COLO829 (cell line): ENCODE measurements at regions not wholly inside any gene's neighbourhood (a gene's known extent, or its start where the extent isn't known, plus 50 kb on each side); places are given as distances from the start of the nearest gene placed in this dataset.

ENCODE experiments used
- DNase-seq: peaks from one replicate; pipeline ENCODE4 v3.0.0; 2012; ENCODE audit warnings: low spot score

DNA sequence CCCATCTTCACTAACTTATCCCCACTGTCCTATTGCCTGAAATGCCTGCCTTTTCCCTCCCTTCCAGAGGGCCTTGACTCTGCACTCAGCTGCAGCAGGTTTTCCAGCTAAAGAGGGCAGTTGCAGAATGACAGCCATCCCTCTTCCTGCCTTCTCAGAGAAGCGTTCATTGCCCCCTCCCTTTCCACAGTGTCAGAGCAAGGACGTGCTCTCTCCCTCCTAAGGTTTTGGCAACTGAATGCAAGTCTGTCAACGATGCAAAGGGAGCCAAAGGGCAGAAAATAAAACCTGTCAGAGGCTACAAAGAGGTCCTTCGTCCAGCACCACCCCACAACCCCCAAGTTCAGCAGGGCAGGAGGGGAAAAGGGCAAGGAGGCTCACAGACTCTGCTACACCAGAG, 230.1 kb upstream of the THBS1 start:
- DNase-seq: no peak

GRCh38 chr15:39354189-39354588, 226.7 kb upstream of the THBS1 start:
- DNase-seq: no peak

DNA sequence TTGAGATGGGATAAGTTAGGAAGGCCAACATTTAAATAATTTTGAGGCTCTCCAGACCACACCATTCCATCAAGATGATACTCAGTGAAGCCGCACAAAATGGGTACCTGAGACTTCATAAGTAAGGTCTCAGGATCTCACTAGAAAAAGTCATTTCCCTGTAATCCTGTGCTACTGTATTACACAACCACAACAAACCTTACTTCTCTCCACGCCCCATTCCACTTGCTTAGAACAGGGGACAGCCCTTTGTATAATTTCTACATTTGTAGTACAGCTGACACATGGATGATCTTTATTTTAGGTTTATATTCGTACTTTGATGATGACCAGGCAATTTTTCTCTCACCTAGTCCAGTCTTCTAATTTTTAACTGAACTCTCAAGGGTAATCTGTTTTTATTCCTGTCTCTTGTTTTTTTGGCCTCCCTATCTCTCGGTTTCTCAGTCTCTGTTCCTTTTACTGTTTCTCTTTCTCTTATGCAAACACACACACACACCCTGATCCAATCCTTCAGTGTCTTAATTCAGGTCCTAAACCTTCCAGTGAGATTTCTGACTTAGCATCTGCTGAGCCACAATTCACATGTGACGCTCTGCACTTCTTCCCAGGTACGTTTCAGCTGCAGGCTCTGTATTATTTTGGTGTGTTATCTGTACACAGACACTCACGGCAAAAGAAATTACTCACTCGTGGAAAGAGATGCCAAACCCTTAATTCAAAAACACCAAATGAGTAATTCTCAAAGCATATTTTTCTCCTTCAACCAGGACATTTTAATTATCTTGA, 223.2 kb upstream of the THBS1 start:
- DNase-seq: no peak

DNA sequence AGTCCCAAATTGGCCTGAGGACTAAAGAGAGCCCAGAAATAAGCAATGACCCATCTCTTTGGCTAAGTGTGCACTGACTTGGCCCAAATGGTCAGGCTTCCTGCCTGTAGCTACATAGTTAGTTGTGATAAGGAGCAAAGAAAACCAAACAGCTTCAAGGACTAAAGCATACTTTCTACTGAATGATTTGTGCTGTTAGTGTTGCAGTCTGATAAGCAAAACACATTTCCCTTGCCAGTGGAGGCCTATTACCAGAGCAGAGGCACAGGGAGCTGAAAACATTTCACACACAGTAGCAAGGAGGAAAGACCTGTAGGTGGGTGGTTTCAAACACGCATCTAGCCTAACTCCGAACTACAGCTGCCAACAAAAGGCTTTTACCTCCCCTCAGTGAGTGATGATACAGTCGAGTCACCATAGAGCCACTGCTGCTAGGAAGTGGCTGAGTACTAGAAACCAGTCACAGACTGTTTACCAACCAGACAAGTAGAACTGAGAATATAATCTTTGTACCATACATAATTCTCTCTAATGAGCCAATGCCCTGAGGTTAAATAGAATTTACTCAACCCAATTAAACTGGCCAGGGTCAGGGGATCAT, 222.3 kb upstream of the THBS1 start:
- DNase-seq: no peak

DNA sequence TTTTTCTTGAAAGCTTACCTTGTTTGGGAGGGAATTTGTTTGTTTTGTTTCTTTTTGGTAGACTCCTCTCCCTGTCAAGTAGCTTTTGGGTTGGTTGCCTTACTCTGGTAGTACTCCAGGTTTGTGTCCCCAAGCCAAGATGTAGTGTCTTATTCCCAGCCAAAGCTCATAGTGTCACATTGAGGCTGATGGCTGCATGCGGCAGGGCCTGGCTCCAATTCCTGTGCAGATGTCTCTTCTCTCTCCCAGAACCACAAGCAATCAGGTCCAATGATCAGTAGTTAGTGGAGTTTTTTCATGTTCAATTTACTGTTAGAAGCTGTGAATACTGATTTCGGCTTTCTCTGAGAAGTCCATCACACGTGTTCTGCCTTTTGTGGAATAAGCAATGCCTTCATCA, 221.1 kb upstream of the THBS1 start:
- DNase-seq: no peak

- DNase-seq: no peak
These were observed 220.4 kb upstream of the THBS1 start for GRCh38 chr15:39360452-39360851.

GRCh38 chr15:39361497-39361896, 219.4 kb upstream of the THBS1 start:
- DNase-seq: no peak

DNA sequence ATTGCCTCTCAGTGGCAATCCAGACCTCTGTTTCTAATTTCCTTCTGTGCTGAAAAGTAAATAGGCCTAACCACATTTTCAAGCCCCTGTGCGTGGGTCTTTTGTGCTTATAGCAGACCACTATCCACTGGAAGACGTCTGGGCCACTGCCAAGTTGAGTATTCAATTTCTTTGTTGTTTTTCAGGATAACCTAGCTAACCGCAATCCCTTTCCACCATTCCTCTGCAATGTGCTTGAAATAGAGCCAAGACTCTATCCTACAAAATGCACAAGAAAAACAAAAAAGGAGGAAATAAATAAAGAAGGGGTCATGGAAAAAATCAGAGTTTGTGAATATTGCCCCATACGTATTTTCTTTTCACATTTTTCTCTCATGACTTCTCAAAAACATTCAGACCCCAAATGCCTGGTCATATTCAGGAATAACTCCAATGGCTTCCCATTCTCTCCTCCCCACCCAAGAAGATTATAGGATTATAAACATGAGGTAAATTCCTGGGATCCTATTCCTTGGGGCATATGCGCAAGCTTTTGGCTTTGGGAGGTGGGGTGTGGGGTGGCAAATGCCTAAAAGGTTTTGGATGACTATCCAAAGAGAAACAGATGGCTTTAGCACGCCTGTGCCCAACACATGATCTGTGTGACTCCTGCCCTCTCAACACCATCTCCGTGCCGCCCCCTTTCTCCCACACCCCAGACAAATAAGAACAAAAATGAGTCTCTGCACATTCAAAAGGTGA, 217.9 kb upstream of the THBS1 start:
- DNase-seq: no peak

GRCh38 chr15:39363761-39364586, 216.9 kb upstream of the THBS1 start:
- no peak for DNase-seq

- DNase-seq: no peak
These were observed 216.2 kb upstream of the THBS1 start for GRCh38 chr15:39364721-39365120.

- no peak for DNase-seq
These were observed 215.7 kb upstream of the THBS1 start for GRCh38 chr15:39365161-39365560.

- DNase-seq: no peak
These were observed 215.0 kb upstream of the THBS1 start for GRCh38 chr15:39365873-39366272.

DNA sequence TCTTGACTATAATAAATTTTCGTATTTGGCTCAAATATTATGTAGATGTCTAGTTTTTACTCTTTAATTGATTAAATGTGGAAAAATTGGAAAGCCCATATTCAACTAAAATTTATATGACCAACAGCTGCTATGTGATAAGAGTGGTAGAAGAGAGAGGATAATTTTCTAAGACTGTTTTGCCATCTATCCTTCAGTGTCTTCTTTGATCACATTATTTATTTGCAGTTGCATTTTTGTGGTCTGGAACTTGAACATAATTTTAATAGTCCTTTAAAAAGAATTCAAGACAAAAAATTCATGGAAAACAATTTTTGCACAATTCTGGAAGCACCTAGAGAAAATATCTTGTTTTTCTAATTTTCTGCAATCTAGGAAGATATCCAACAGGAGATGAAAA, 213.3 kb upstream of the THBS1 start:
- no peak for DNase-seq

DNA sequence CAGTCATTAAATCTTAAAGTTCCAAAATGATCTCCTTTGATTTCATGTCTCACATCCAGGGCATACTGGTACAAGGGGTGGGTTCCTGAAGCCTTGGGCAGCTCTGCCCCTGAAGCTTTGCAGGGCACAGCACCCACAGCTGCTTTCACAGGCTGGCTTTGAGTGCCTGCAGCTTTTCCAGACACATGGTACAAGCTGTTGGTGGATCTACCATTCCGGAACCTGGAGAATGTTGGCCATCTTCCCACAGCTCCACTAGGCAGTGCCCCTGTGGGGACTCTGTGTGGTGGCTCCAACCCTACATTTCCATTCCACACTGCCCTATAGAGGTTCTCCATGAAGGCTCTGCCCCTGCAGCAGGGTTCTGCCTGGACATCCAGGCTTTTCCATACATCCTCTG, 211.1 kb upstream of the THBS1 start:
- DNase-seq: no peak

GRCh38 chr15:39376371-39376909, 204.4 kb upstream of the THBS1 start:
- DNase-seq: no peak

DNA sequence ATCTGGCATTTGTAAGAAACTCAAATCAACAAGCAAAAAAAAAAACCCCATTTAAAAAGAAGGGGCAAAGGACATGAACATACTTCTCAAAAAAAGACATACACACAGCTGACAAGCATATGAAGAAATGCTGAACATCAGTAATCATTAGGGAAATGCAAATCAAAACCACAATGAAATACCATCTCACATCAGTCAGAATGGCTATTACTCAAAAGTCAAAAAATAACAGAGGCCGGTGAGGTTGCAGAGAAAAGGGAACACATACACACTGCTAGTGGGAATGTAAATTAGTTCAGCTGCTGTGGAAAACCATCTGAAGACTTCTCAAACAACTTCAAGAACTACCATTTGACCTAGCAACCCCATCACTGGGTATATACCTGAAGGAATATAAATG, 199.4 kb upstream of the THBS1 start:
- no peak for DNase-seq

DNA sequence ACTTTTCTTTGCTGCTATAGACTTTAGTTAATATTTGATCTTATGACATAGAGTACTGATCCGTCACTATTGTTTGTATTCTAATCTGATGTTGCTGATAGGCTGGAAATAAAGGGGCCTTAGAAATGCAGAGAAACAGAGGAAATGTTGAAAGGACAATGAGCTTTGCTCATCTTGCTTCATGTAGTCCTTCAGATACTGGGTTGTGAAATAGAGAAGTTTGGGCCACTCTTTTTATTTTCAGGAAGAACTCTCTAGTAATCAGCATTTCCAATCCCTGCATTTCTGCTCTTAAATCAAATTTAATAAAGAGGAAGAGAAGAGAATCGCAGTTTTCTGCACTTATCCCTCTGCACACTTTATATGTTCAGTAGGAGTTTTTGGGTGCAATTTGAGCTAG, 192.8 kb upstream of the THBS1 start:
- DNase-seq: no peak

GRCh38 chr15:39391230-39391629, 189.6 kb upstream of the THBS1 start:
- DNase-seq: no peak

DNA sequence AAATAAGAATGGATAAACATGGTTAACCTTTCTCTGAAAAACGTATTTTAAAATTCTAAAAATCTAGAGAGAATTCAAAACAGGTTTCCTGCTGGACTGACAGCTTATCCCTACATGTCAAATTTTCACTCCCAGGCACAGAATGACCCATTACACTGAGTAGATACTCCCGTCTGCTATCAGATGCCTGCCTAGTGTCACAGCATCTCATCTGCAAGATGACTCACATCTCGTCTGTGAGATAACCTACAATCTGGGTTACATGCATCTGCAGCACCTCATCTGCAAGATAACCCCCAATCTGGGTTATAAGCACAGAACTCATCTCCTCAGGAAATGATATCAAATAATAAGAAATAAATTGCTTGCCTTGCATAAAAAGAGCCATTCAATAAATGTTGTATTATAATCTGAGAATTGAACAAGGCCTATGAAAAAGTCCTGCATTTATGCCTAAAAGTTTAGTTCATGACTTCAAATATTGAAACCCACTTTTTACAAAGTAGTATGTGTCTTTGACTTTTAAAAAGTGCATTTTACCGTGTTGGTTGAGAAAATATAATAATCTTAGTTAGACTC, 188.3 kb upstream of the THBS1 start:
- no peak for DNase-seq

- DNase-seq: no peak
These were observed 187.1 kb upstream of the THBS1 start for GRCh38 chr15:39393575-39394335.

DNA sequence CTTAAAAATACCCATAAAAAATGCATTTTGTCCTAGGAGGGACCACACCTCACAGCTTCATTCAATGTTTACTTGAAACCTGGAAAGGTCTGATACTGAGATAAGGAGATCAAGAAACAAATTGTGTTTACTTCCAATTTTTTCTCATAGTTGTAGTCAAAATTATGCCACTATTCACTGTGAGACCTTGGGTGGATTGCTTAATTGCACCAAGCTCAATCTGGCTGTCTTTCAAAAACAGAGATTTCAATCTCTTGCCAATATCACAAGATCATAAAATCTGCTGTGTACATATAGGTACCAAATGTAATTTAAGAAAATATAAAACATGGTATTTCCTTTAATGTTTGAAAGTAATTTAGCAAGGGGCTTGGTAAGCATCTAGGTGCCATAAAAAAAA, 186.4 kb upstream of the THBS1 start:
- no peak for DNase-seq
